ENCODE measurements at regions not wholly inside any gene's neighbourhood (a gene's known extent, or its start where the extent isn't known, plus 50 kb on each side); places are given as distances from the start of the nearest gene placed in this dataset.

DNA sequence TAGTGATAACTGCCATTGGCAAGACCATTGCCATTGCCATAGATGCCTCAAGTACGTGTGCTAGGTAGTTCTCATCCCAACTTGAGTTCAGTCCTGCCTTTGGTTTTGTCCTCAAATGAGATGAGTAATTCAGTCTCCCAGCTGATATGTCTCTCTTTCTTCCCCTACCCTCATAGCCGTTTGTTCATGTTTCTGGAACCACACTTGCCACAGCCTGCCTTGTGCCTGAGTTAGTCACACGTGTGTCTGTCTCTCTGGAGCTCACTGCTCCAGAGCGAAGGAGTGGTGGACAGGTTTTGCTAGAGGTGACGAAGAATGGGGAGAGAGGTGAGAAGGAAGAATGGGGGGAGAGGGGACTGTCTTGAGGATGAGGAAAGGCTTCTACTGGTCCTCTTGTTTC lies 88.0 kb upstream of the IGF1R start:
- DNase-seq (ENCODE audit: low spot score), result no peak

DNA sequence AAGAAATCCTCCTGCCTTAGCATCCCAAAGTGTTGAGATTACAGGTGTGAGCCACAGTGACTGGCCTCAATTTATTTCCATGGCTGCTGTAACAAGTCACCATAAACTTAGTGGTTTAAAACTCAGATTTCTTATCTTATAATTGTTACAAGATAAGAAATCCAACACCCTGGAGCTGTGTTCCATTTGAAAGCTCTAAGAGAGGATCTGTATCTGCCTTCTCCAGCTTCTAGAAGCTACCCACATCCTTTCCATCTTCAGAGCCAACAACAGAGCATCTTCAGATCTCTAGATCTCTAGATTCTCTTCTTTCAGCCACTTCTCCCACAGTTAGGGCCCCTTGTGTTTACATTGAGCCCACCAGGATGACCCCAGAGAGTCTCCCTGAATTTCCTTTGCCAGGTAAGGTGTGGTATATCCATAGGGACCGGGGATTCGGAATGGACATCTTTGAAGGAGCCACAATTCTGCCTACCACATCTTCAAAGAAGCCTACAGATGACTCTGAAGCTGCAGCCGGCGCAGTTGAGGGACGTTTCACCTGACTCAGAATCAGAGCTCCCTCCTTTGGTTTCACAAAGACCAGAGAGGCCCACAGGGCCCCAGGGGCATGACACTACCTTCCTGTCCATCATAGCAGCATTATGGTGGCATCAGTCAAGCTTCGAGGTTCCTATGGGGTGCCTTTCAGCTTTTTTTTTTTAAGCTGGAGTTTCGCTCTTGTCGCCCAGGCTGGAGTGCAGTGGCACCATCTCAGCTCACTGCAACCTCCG lies 87.0 kb upstream of the IGF1R start:
- no peak for DNase-seq (ENCODE audit: low spot score)

- DNase-seq (ENCODE audit: low spot score), result no peak
Observed at GRCh38 chr15:98562331-98562937, 85.9 kb upstream of the IGF1R start.

DNA sequence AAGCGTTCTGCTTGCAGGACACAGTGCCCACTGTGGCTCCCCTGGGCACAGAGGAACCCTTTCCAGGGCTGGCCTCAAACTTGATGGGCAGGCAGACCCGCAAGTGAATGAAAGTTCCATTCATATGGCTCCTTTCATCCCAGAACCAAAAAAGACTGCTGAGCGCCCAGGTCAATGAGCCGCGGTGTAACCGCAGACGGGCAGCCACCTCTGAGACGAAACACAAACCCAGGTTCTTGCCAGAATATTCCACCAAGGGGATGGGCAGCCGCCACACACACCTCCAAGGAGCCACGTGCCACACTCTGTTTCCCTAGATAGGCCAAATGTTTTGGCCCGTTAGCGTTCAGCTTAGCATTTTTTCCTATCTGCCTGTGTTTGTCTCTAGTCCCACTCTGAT lies 82.8 kb upstream of the IGF1R start:
- no peak for DNase-seq (ENCODE audit: low spot score)

GRCh38 chr15:98567951-98568350 lies 80.4 kb upstream of the IGF1R start:
- DNase-seq (ENCODE audit: low spot score), result no peak

- DNase-seq (ENCODE audit: low spot score), result no peak
Observed at GRCh38 chr15:98568382-98569017, 79.8 kb upstream of the IGF1R start.

GRCh38 chr15:98570119-98570518 lies 78.2 kb upstream of the IGF1R start:
- DNase-seq (ENCODE audit: low spot score), result no peak

DNA sequence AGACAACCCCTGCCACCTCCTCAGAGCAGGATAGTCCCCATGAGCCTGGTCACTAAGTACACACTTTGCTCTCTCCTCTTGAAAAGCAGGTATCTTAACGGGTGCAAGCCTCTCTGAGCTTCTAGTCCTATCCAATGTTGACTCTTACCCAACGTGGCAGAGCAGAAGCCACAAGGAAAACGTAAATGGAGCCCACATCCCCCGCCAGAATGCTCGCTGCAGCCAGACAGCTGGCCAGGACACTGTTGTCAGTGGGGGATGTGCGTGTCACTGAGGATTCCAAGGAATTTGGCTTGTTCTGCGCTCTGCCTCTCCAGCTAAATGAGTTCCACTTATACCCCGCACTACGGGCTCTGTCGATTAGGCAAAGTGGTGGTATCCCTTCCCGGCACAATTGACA lies 67.8 kb upstream of the IGF1R start:
- no peak for DNase-seq (ENCODE audit: low spot score)

DNA sequence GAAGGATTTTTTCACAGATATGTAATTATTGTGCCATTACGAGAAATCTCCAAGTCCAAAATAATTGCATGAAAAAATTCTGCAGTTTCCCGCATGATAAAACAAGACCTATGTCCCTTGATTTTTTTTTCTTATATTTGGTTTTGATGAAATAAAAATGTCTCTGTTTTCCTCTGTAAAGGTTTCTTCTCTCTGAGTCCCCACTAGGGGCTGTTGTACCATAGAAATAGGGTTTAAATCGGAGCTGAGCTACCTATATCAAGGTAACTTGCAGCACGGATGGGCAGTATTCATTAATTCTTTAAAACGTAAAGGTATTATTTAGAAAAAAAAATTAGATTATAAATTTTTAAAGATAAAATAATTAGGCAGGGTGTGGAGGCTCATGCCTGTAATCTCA lies 66.6 kb upstream of the IGF1R start:
- no peak for DNase-seq (ENCODE audit: low spot score)

DNA sequence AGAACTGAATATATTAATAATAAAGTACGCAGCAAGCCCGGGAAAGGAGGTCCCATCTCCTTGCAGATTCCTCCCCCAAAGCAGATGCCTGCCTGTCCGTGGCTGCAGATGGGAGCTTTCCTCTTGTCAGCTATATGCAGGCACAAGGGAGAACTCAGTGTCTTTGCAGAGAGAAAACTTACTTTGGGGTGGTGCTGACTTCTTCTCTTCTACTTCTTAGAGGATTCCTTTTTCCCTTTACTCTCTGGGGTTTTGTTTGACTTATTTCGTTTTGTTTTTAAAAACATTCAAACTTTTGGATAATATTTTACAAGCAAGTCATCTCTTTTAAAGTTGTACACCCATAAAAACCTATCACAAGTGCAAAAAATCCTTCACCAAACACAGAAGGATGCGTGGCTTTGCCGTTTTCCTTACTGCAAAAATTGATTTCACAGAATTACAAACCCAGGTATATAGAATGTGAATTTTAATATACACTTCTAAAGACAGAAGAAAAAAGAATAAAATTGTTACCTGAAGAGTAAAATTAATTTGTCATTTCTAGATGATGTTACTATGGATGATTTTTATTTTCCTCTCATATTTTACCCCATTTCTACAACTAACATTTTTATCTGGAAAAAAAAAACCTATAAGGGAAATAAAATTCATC lies 65.3 kb upstream of the IGF1R start:
- no peak for DNase-seq (ENCODE audit: low spot score)

GRCh38 chr15:98583771-98584430 lies 64.4 kb upstream of the IGF1R start:
- DNase-seq (ENCODE audit: low spot score), result no peak

DNA sequence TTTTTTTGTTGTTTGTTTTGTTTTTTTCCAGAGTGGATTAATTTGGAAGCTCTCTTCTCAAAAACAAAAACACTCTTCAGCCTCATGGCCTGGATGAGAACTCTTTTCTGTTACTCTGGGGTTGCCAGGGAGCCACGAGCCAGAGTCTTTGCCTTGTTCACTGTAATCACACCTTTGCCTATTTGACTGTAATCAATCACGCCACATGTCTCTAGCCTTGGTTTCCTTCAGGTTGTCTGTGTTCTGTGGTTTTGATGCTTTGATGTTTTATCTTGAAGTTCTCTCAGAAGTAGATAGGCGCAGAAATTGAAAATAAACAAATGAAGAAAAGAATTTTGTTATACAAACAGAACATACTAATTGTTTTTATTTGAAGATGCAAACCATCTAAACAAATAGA lies 62.3 kb upstream of the IGF1R start:
- DNase-seq (ENCODE audit: low spot score), result no peak

GRCh38 chr15:98592136-98592535 lies 56.2 kb upstream of the IGF1R start:
- no peak for DNase-seq (ENCODE audit: low spot score)

DNA sequence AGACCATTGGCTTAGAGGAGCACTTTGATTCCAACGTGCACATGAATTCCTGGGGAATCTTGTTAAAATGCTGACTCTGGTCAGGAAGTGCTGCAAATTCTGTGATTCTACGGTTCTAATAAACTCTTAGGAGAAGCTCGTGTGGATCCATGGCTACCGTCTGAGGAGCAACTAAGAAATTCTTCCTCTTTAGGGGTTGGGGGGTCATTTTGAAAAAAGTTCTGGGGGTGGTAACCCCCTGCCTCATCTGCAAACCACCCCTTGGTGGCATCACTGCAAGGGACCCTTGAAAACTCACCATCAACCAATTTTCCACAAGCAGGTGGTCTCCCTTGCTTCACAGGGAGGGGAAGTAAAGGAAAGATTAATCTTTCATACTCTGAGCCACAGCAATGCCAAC lies 52.2 kb upstream of the IGF1R start:
- no peak for DNase-seq (ENCODE audit: low spot score)

DNA sequence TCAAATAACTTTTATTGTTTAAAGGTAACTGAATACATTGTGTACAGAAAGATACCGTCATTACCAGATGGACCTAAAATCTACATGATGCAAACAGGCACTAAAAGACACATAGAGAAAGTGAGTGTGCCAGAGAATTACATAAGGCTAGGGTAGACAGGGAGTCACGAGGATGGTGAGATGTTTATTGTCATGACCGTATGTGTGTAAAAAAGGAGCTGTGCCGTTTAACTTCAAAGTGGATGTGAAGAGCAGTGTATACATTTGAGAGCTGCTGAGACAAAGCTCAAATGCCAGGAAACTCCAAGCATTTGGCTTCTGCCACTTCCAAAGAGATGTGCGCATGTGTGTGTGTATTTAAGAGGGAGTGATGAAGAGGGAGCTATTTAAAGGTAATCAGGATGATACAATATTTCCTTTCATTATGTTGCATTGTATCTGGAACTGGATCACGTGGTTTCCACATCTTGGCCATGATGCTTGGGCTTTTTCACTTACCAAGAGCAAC lies 51.4 kb upstream of the IGF1R start:
- DNase-seq (ENCODE audit: low spot score), result no peak

GRCh38 chr15:98597666-98598065 lies 50.7 kb upstream of the IGF1R start:
- DNase-seq (ENCODE audit: low spot score), result no peak
